K562 (cell line): ENCODE measurements at regions not wholly inside any gene's neighbourhood (a gene's known extent, or its start where the extent isn't known, plus 50 kb on each side); places are given as distances from the start of the nearest gene placed in this dataset.

Experiments used
- ATAC-seq: fragments of 200-7000 bp; cut with Tn5 transposase; 3 replicates; pipeline ENCODE4 v1.9.1; 2020; ENCODE audit warnings: moderate library complexity
- BruUV-seq: library from RNA; stranded (reverse); fragments of 400-500 nt; replicated peaks from 2 replicates; lab custom pipeline; 2021; lab: Mats Ljungman, UMichigan
- CTCF ChIA-PET: fragments of 300-600 bp; formaldehyde crosslinking; extraction: SDS; loops from one replicate; lab custom pipeline; 2021; ENCODE audit warnings: low intra/inter-chr PET ratio; lab: Yijun Ruan, JAX
- POLR2A ChIA-PET: fragments of 300-600, 350-650 bp; sonication (Branson Sonifier 250); formaldehyde crosslinking; extraction: SDS; loops from one replicate; lab custom pipeline; 2021; ENCODE audit warnings: antibody characterized with exemption, inconsistent platforms; lab: Yijun Ruan, JAX
- DNase-seq, 4 experiments: peaks; one replicate each; pipeline versions ENCODE4 v3.0.0 to v3.0.0-alpha.2; 2011 to 2018; ENCODE audit warnings: low spot score in 3 of 4, mixed read lengths in 3 of 4; ENCODE audit errors: extremely low read depth in 1 of 4
- FAIRE-seq: peaks from 2 replicates; lab custom pipeline; 2011; peaks lifted over from hg19 to GRCh38; lab: Jason Lieb, UNC
- H2AFZ ChIP-seq: 2 replicates; pipeline ENCODE4 v1.6.0; 2011; ENCODE audit warnings: low read depth, low read length, control low read depth, inconsistent platforms
- H3K27ac ChIP-seq: fragments of 200-600 bp; 3 replicates; pipeline ENCODE4 v1.8.0; 2011; ENCODE audit warnings: low read depth, mild to moderate bottlenecking, control low read depth, inconsistent platforms, low read length, moderate library complexity, mixed read lengths; ENCODE audit errors: extremely low read depth
- H3K27me3 ChIP-seq, 2 experiments: fragments of 300-600 bp in 1 of 2; 2 replicates in 1 of 2; 3 replicates in 1 of 2; pipeline versions ENCODE4 v1.6.0 to v1.8.0; 2011; ENCODE audit warnings: inconsistent platforms in 2 of 2, low read length in 2 of 2, mild to moderate bottlenecking in 1 of 2, mixed read lengths in 1 of 2, moderate library complexity in 1 of 2; ENCODE audit not compliant: control insufficient read depth in 2 of 2, insufficient read depth in 2 of 2
- H3K36me3 ChIP-seq: fragments of 300-600 bp; 3 replicates; pipeline ENCODE4 v1.8.0; 2011; ENCODE audit warnings: mild to moderate bottlenecking, low read length, inconsistent platforms; ENCODE audit not compliant: control insufficient read depth, insufficient read depth
- H3K4me1 ChIP-seq, 2 experiments: fragments of 200-600 bp in 1 of 2; replicated peaks in 1 of 2; 2 replicates in 1 of 2; 3 replicates in 1 of 2; pipeline versions ENCODE4 v1.5.1 to v1.8.0; 2011; ENCODE audit warnings: inconsistent platforms in 2 of 2, low read length in 2 of 2, mild to moderate bottlenecking in 1 of 2, mixed read lengths in 1 of 2, moderate library complexity in 1 of 2; ENCODE audit not compliant: control insufficient read depth in 2 of 2, insufficient read depth in 2 of 2
- H3K4me2 ChIP-seq: 2 replicates; pipeline ENCODE4 v1.6.1; 2011; ENCODE audit warnings: low read length, control low read depth, inconsistent platforms, mixed read lengths; ENCODE audit not compliant: insufficient read depth
- H3K4me3 ChIP-seq: fragments of 200-600 bp; sonication (generic), shearing (Covaris generic); 2 replicates; pipeline ENCODE4 v1.5.1; 2016; ENCODE audit warnings: control low read depth, inconsistent platforms
- H3K79me2 ChIP-seq: fragments of 200-600 bp; 3 replicates; pipeline ENCODE4 v1.8.0; 2011; ENCODE audit warnings: low read length, inconsistent platforms; ENCODE audit not compliant: control insufficient read depth, insufficient read depth
- H3K9ac ChIP-seq, 2 experiments: 2 replicates each; pipeline versions ENCODE4 v1.6.0 to v1.6.1; 2011; ENCODE audit warnings: low read depth in 2 of 2, low read length in 2 of 2, control low read depth in 1 of 2, inconsistent platforms in 1 of 2, mild to moderate bottlenecking in 1 of 2, mixed read lengths in 1 of 2; ENCODE audit not compliant: insufficient read depth in 1 of 2
- H3K9me1 ChIP-seq: one replicate; pipeline ENCODE4 v1.6.0; 2011; ENCODE audit warnings: inconsistent platforms, mild to moderate bottlenecking, low read length, moderate library complexity; ENCODE audit not compliant: control insufficient read depth, insufficient read depth
- H3K9me3 ChIP-seq: replicated peaks from 2 replicates; pipeline ENCODE4 v1.5.1; 2011; ENCODE audit warnings: low read depth, low read length, inconsistent platforms; ENCODE audit not compliant: control insufficient read depth, insufficient read depth
- H4K20me1 ChIP-seq: replicated peaks from 2 replicates; pipeline ENCODE4 v1.6.1; 2011; ENCODE audit warnings: low read length, inconsistent platforms, mixed read lengths; ENCODE audit not compliant: control insufficient read depth, insufficient read depth
- DPF2 ChIP-seq: fragments of 450-650 bp; IDR thresholded peaks from 2 replicates; pipeline ENCODE4 v1.6.1; 2016
- FUS ChIP-seq: fragments of 200-400 bp; formaldehyde crosslinking; optimal IDR thresholded peaks from 2 replicates; pipeline ENCODE3; 2017; ENCODE audit warnings: low read depth, low read length
- HMGN3 ChIP-seq: IDR thresholded peaks from 2 replicates; pipeline ENCODE4 v1.6.1; 2011; ENCODE audit warnings: borderline replicate concordance, low read depth, mild to moderate bottlenecking, mixed read lengths, low read length; ENCODE audit not compliant: insufficient read length; ENCODE audit errors: extremely low read depth
- NONO ChIP-seq, 2 experiments: fragments of 200-400 bp in 1 of 2; fragments of 450-650 bp in 1 of 2; formaldehyde crosslinking in 1 of 2; IDR thresholded peaks; 2 replicates each; pipeline ENCODE4 v1.6.1; 2017; ENCODE audit warnings: low read depth in 2 of 2, mild to moderate bottlenecking in 2 of 2, moderate library complexity in 2 of 2, low read length in 1 of 2
- RNF219 ChIP-seq: fragments of 250-450 bp; sonication (Bioruptor Pico); IDR thresholded peaks from 2 replicates; pipeline ENCODE4 v1.5.0; 2022; ENCODE audit warnings: mild to moderate bottlenecking
- TBL1XR1 ChIP-seq, 2 experiments: IDR thresholded peaks; 2 replicates each; pipeline ENCODE4 v1.6.1; 2012; ENCODE audit warnings: improper control_type of control experiment in 2 of 2, low read length in 2 of 2, mild to moderate bottlenecking in 1 of 2
- ZBTB34 ChIP-seq: fragments of 250-450 bp; sonication (Bioruptor Pico); IDR thresholded peaks from 2 replicates; pipeline ENCODE4 v1.8.0; 2021; ENCODE audit warnings: mild to moderate bottlenecking, moderate library complexity
- ZFP36 ChIP-seq: fragments of 150-350 bp; IDR thresholded peaks from 2 replicates; pipeline ENCODE4 v1.6.1; 2018; ENCODE audit warnings: low read length, low read depth; ENCODE audit not compliant: partially characterized antibody
- ZNF717 ChIP-seq: fragments of 250-450 bp; sonication (Bioruptor Pico); IDR thresholded peaks from 2 replicates; pipeline ENCODE4 v1.5.0; 2021
- WGBS: fragments of 100-300 bp; shearing (Covaris generic); methylation state at CpG from one replicate; pipeline ENCODE4 v1.1.6; 2016; ENCODE audit warnings: low coverage, mixed read lengths; ENCODE audit not compliant: insufficient coverage; ENCODE audit errors: missing lambda C conversion rate; 5-methylcytosine and 5-hydroxymethylcytosine counted together
- in situ Hi-C: fragments of 300-500 bp; cut with MboI; formaldehyde crosslinking; loops from 4 replicates; pipeline ENCODE4 v1.15.0; 2018; ENCODE audit warnings: inconsistent platforms, mixed read lengths
- intact Hi-C: fragments of 100-400 bp; cut with micrococcal nuclease; formaldehyde crosslinking; loops from 2 replicates; pipeline ENCODE4 v1.14.2; 2022

GRCh38 chr1:47669081-47669585 lies 231.3 kb downstream of the FOXD2 start:
- FAIRE-seq (no peak), DNase-seq (no peak), ATAC-seq (no peak)
- H3K4me1 ChIP-seq = no peaks in the 10 kb centered on the region
- no peak overlapping the region for H3K4me3 ChIP-seq
- no peak overlapping the region for H3K27ac ChIP-seq
- H3K27me3 ChIP-seq = peaks cover 4 to 15% of the 10 kb centered on the region in 2 experiments; a peak in 2 of 5 replicates
- H3K9me3 ChIP-seq = no peaks in the 10 kb centered on the region
- WGBS = 0% methylated on average over 10 of the region's 10 CpGs
- ChIA-PET POLR2A (interaction anchor here (0.6 to 1.5 kb wide), 2 partner anchors 10 to 224 kb away, joined by 3 to 4 read pairs; no protein-coding TSS in a partner anchor), CTCF (no interaction called here)
- BruUV-seq = no TSS peak
- H3K9ac ChIP-seq = no peak overlapping the region
- no peaks in the 10 kb centered on the region for H3K36me3 ChIP-seq
- H3K4me2 ChIP-seq = no peak overlapping the region
- no peaks in the 10 kb centered on the region for H3K9me1 ChIP-seq
- in situ Hi-C loops (no loop called here), intact Hi-C loops (no loop called here)
- no peaks in the 10 kb centered on the region for H4K20me1 ChIP-seq
- no peak for TF ChIP-seq FUS
- no peak for TF ChIP-seq ZFP36
- no peak for TF ChIP-seq RNF219 (CRISPR knock-in tag)
- no peak for TF ChIP-seq HMGN3
- TF ChIP-seq TBL1XR1 (IDR thresholded peaks at IDR 0.05; ENCODE audit: low read length in 2 of 2) = no peak
- no peak for TF ChIP-seq DPF2
- TF ChIP-seq ZBTB34 (CRISPR knock-in tag) = no peak
- TF ChIP-seq NONO (IDR thresholded peaks at IDR 0.05; ENCODE audit: low read depth in 2 of 2, low read length in 1 of 2) = no peak
- TF ChIP-seq ZNF717 = no peak
- no peaks in the 10 kb centered on the region for H3K79me2 ChIP-seq
- no peak overlapping the region for H2AFZ ChIP-seq
